ENCODE measurements at regions not wholly inside any gene's neighbourhood (a gene's known extent, or its start where the extent isn't known, plus 50 kb on each side); places are given as distances from the start of the nearest gene placed in this dataset.
"Not testable (repeated sequence)": the region's sequence is repeated elsewhere in the genome, so short reads cannot be mapped to it uniquely, and the experiment has no call there.

DNA sequence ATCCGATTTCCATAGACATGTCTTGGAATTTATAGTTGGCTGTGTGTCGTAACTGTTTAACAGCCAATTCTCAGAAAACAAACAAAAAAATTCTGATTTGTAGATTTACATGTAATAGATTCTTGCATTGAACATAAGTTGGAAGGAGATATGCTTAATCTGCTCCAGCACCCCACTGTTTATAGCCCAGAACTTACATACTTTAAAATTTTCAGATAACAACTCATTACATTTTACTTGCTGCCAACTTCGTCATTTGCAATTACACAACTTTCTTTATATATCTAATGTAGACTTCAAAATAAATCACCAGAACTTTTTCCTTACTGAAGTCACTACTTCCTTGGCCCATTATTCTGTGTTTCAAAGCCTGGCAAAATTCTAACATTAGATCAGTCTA, 472.3 kb upstream of the EYS start:
- no peaks in the 10 kb centered on the region for H3K9me3 ChIP-seq (ENCODE audit: control insufficient read depth, low read length, poor library complexity, severe bottlenecking)
- H3K4me3 Mint-ChIP-seq: no peak overlapping the region

DNA sequence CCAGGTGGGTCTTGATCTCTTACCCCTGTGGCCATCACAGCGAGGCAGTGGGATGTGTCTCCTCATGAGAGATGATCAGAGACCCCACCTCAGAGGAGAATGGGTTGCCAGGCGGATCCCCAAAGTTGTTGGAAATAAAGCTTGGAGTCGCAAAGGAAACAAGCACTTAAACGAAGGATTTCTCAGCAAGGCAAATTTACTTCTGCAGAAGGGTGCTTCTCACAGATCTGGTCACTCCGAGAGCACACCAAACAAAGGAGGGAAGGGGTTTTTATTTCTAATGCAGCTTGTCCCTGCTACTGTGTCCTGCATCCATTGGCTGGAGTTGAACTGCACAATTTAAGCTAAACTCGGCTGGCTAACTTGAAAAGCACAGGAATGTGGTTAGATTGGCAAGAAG, 466.6 kb upstream of the EYS start:
- Mint-ChIP-seq H3K27me3 (no peaks in the 10 kb centered on the region), H3K4me3 (no peak overlapping the region), H3K27ac (no peak overlapping the region), H3K4me1 (no peaks in the 10 kb centered on the region), H3K36me3 (ENCODE audit: low read depth) (no peaks in the 10 kb centered on the region)
- no peaks in the 10 kb centered on the region for H3K9me3 ChIP-seq (ENCODE audit: control insufficient read depth, low read length, poor library complexity, severe bottlenecking)
- DNase-seq (no peak), ATAC-seq (no peak)

More for the DNA sequence above, 472.3 kb upstream of the EYS start:
- DNase-seq (no peak), ATAC-seq (no peak)
- H3K27me3 Mint-ChIP-seq: no peaks in the 10 kb centered on the region
- no peak overlapping the region for H3K27ac Mint-ChIP-seq
- H3K4me1 Mint-ChIP-seq: no peaks in the 10 kb centered on the region
- no peaks in the 10 kb centered on the region for H3K36me3 Mint-ChIP-seq (ENCODE audit: low read depth)

DNA sequence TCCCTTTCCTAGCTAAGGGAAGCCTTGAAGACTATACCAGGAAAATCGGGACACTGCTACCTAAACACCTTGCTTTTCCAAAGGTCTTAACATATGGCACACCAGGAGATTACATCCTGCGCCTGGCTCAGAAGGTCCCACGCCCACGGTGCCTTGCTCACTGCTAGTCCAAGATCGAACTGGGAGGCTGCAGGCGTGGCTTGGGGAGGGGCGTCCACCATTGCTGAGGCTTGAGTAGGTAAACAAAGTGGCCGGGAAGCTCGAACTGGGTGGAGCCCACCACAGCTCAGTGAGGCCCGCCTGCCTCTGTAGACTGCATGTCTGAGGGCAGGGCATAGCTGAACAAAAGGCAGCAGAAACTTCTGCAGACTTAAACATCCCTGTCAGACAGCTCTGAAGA, 459.7 kb upstream of the EYS start:
- not testable (repeated sequence) for H3K36me3 Mint-ChIP-seq (ENCODE audit: low read depth); H3K4me1 Mint-ChIP-seq; ATAC-seq; H3K27me3 Mint-ChIP-seq; H3K27ac Mint-ChIP-seq; H3K9me3 ChIP-seq (ENCODE audit: control insufficient read depth, low read length, poor library complexity, severe bottlenecking); DNase-seq; H3K4me3 Mint-ChIP-seq

DNA sequence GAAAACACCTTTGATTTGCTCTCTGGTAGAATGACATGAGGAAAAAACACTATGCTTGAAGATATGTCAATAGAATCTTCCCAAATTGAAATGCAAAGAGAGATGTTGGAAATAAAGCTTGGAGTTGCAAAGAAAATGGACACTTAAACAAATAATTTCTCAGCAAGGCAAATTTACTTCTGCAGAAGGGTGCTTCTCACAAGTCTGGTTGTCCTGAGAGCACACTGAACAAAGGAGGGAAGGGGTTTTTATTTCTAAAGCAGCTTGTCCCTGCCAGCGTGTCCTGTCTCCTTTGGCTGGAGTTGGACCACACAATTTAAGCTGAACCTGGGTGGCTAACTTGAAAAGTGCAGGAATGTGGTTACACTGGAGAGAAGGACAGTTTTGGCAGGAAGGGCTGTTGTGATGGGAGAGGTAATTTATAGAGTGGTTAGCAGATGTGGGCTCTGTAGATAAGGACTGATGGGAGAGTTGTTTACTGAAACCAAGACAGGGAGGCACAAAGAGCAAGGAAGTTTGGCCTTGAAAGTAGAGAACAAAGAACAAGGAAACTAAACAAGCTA, 454.6 kb upstream of the EYS start:
- DNase-seq (no peak), ATAC-seq (no peak)
- H3K9me3 ChIP-seq (ENCODE audit: control insufficient read depth, low read length, poor library complexity, severe bottlenecking): peaks cover 4% of the 10 kb centered on the region
- Mint-ChIP-seq H3K27me3 (no peaks in the 10 kb centered on the region), H3K27ac (no peak overlapping the region), H3K4me3 (no peak overlapping the region), H3K4me1 (no peaks in the 10 kb centered on the region), H3K36me3 (ENCODE audit: low read depth) (no peaks in the 10 kb centered on the region)

DNA sequence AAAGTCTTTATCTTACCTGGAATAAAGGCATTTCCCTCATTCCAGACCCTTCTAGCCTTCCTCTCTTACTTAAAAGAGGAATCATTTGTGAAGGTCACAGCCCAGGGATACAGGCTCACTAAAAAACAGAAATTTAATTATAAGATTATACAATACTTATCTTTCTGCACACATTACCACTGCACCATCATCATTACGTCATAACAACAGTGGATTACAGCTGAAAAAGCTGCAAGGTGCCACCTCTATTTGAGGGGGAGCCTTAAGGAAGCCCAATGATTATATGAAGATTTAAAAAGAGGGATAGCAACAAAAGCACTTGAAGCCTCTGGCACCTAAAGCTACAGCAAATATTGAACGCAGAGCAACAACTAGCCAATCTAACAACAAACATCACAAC, 452.9 kb upstream of the EYS start:
- no peak overlapping the region for H3K4me3 Mint-ChIP-seq

DNA sequence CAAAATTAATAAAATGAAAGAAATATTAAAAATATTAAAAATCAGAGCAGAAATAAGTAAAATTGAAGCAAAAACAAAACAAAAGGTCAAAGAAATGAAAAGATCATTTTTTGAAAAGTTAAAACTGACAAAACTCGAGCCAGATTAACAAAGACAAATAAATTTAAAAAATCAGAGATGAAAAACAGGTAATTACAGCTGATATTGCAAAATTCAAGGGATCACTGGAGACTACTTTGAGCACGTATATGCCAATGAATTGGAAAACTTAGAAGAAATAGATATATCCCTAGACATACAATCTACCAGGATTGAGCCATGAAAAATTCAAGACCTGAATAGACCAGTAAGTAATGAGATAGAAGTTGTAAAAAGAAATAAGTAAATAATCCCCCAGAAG, 446.2 kb upstream of the EYS start:
- DNase-seq (no peak), ATAC-seq (no peak)
- H3K9me3 ChIP-seq (ENCODE audit: control insufficient read depth, low read length, poor library complexity, severe bottlenecking): no peaks in the 10 kb centered on the region
- no peaks in the 10 kb centered on the region for H3K27me3 Mint-ChIP-seq
- H3K36me3 Mint-ChIP-seq (ENCODE audit: low read depth): no peaks in the 10 kb centered on the region
- H3K4me3 Mint-ChIP-seq: no peak overlapping the region
- no peaks in the 10 kb centered on the region for H3K4me1 Mint-ChIP-seq
- H3K27ac Mint-ChIP-seq: no peak overlapping the region

More for the DNA sequence above, 452.9 kb upstream of the EYS start:
- Mint-ChIP-seq H3K27me3 (no peaks in the 10 kb centered on the region), H3K27ac (no peak overlapping the region), H3K4me1 (no peaks in the 10 kb centered on the region), H3K36me3 (ENCODE audit: low read depth) (no peaks in the 10 kb centered on the region)
- no peak for DNase-seq
- no peak for ATAC-seq
- peaks cover 4% of the 10 kb centered on the region for H3K9me3 ChIP-seq (ENCODE audit: control insufficient read depth, low read length, poor library complexity, severe bottlenecking)

DNA sequence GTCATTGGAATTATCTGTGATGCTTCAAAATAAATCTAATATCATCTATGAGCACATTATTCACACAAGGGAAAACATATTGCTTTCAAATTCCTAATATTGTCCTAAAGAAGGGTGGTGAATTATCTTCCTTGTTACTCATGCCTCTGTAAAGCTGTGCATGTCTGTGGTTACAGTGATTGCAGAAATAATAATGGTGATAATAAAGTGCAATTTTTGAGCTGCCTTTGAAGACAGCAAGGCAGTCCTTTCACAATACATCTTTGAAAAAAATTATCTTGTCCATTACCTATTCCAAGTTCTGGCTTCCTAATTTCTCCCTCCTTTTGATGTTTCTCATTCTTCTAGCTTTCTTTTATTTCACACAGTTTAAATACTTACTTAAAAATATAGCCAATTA, 442.1 kb upstream of the EYS start:
- H3K36me3 Mint-ChIP-seq (ENCODE audit: low read depth): no peaks in the 10 kb centered on the region
- no peak overlapping the region for H3K27ac Mint-ChIP-seq
- ATAC-seq: no peak
- H3K27me3 Mint-ChIP-seq: no peaks in the 10 kb centered on the region
- DNase-seq: no peak
- H3K4me1 Mint-ChIP-seq: no peaks in the 10 kb centered on the region
- no peak overlapping the region for H3K4me3 Mint-ChIP-seq
- no peaks in the 10 kb centered on the region for H3K9me3 ChIP-seq (ENCODE audit: control insufficient read depth, low read length, poor library complexity, severe bottlenecking)

DNA sequence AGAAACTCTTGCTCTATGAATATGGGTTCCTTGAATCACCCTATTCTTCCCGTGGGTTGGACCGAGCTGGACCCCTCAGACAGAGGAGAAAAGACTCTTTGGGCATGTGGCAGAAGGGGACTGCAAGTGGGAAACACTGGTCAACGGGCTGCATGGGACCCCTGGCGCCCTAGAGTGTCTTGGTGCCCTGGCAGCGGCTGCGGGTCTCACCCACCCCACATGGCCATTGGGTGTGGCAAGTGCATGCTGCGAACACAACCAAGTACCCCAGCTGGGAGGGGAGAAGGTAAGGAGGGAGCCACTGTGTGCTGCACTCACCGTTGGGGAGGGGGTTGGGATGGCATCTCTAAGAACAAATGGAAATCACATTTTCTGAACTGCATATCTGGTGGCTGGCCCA, 438.8 kb upstream of the EYS start:
- no peaks in the 10 kb centered on the region for H3K9me3 ChIP-seq (ENCODE audit: control insufficient read depth, low read length, poor library complexity, severe bottlenecking)
- Mint-ChIP-seq H3K36me3 (ENCODE audit: low read depth) (no peaks in the 10 kb centered on the region), H3K4me3 (no peak overlapping the region), H3K27me3 (no peaks in the 10 kb centered on the region), H3K4me1 (no peaks in the 10 kb centered on the region), H3K27ac (no peak overlapping the region)
- ATAC-seq: no peak
- DNase-seq: no peak

DNA sequence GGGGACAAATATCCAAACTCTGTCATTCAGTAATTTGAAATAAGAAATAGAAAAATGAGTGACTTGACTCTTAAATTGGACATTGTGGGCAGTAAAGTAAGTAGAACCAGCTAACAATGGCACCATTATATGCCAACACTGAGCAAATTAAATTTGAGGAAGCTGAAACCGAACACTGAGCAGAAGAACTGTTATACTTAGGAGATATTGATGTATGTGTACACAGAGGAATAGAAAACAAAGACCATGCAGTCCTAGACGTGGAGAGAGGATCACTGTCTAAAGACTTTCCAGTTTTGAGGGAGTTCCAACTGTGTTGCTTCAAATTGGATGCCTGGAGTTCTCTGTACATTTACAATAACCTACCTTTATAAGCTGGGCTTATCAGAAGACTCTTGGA, 427.0 kb upstream of the EYS start:
- Mint-ChIP-seq H3K36me3 (ENCODE audit: low read depth) (no peaks in the 10 kb centered on the region), H3K4me1 (no peaks in the 10 kb centered on the region), H3K27me3 (no peaks in the 10 kb centered on the region), H3K4me3 (no peak overlapping the region), H3K27ac (no peak overlapping the region)
- DNase-seq (no peak), ATAC-seq (no peak)
- no peaks in the 10 kb centered on the region for H3K9me3 ChIP-seq (ENCODE audit: control insufficient read depth, low read length, poor library complexity, severe bottlenecking)

DNA sequence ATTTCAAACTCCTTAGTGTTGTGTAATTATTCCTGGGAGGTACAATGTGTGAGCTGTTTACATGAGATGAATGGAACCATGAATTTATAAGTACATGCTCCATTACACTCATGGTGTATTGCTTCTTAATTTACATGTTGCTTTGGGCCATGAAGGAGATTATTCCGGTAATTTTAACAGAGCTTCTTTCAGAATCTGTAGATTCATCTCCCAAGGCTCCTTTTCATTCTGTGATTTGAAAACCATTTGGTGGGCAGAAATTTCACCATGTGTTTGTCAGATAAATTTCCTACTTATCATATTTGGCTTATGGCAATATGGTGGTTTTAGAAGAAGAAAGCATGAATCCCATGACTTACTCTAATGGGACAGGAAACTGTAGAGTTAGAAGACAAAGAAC, 421.6 kb upstream of the EYS start:
- no peaks in the 10 kb centered on the region for H3K36me3 Mint-ChIP-seq (ENCODE audit: low read depth)
- no peaks in the 10 kb centered on the region for H3K27me3 Mint-ChIP-seq
- H3K4me3 Mint-ChIP-seq: no peak overlapping the region
- H3K27ac Mint-ChIP-seq: no peak overlapping the region
- H3K4me1 Mint-ChIP-seq: no peaks in the 10 kb centered on the region
- no peak for ATAC-seq
- DNase-seq: no peak
- H3K9me3 ChIP-seq (ENCODE audit: control insufficient read depth, low read length, poor library complexity, severe bottlenecking): no peaks in the 10 kb centered on the region

DNA sequence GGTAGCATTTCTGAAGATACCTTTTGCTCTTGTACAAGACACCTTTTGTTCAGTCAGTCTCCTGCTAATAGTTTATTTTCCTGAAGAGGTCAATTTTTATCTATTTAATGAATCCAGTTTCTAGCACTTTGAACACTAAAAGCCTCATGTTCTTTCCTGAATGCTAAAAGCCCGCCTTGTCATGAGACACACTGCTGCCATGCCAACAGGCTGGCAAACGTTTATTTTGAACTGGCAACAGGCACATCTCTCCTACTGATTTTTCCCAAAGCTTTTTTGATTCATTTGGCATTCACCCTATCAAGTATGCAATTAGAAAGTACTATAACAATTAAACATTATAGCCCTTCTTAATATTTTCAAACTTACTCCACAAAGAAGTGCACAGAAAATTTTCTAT, 421.2 kb upstream of the EYS start:
- Mint-ChIP-seq H3K4me3 (no peak overlapping the region), H3K27ac (no peak overlapping the region), H3K4me1 (no peaks in the 10 kb centered on the region), H3K36me3 (ENCODE audit: low read depth) (no peaks in the 10 kb centered on the region), H3K27me3 (no peaks in the 10 kb centered on the region)
- no peaks in the 10 kb centered on the region for H3K9me3 ChIP-seq (ENCODE audit: control insufficient read depth, low read length, poor library complexity, severe bottlenecking)
- DNase-seq (no peak), ATAC-seq (no peak)

DNA sequence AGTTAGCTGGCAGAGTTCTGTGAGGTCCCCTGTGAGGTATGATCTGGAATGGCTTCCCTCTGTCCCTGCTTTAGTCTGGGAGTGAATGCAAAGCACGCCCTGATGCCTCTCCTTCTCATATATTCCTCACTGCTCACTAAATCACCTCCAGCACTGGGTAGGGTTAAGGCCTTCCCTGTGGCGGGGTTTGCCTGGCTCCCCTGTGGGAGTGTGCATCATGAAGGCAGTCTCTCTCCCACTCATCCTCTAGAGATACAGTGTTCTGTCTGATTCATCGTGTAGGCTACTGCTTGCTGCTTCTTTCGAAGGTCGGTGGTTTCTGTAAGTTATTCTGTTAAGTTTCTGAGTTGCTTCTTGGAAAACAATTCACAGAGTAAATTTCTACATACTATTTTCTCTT, 420.0 kb upstream of the EYS start:
- H3K27me3 Mint-ChIP-seq: no peaks in the 10 kb centered on the region
- no peaks in the 10 kb centered on the region for H3K9me3 ChIP-seq (ENCODE audit: control insufficient read depth, low read length, poor library complexity, severe bottlenecking)
- H3K27ac Mint-ChIP-seq: no peak overlapping the region
- H3K4me1 Mint-ChIP-seq: no peaks in the 10 kb centered on the region
- no peaks in the 10 kb centered on the region for H3K36me3 Mint-ChIP-seq (ENCODE audit: low read depth)
- H3K4me3 Mint-ChIP-seq: no peak overlapping the region
- DNase-seq (no peak), ATAC-seq (no peak)

DNA sequence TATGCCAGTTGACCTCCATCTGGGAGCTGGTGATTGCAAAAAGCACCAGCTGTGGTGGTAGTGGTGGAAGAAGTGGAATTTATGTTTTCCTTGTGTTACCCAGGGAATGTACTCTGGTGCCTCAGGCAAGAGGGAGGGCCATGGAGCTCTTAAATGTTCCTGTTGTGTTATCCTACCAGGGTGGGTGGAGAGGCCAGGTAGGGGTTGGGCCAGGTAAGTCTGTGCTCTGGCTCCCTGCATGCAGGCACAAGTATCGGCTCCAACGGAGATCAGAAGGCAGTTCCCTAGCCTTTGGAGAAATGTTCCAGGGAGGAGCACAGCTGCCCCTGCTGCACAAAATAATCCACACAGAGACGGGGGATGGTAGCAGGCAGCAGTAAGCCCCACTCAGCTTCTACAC, 419.3 kb upstream of the EYS start:
- Mint-ChIP-seq H3K27me3 (no peaks in the 10 kb centered on the region), H3K4me1 (no peaks in the 10 kb centered on the region), H3K36me3 (ENCODE audit: low read depth) (no peaks in the 10 kb centered on the region), H3K4me3 (no peak overlapping the region), H3K27ac (no peak overlapping the region)
- DNase-seq: no peak
- no peaks in the 10 kb centered on the region for H3K9me3 ChIP-seq (ENCODE audit: control insufficient read depth, low read length, poor library complexity, severe bottlenecking)
- ATAC-seq: no peak

DNA sequence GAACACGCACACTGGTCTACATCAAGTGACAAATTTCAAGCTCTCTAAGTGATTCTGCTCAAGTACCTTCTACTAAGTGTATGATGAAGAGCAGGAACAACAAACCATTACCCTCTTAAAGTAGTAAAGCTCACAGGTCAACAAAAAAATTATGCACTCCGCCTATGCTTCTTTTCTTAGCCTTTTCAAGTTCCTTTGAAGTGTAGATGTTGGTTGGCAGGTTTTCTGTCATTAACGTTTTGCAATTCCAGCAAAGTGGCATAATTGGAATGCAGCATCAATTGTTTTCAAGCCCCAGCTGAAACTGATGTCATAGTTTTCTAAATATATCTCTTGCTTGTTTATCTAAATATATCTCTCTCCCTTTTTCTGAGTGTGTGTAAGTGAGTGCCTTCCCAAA, 396.9 kb upstream of the EYS start:
- no peaks in the 10 kb centered on the region for H3K9me3 ChIP-seq (ENCODE audit: control insufficient read depth, low read length, poor library complexity, severe bottlenecking)
- H3K27me3 Mint-ChIP-seq: no peaks in the 10 kb centered on the region
- DNase-seq: no peak
- H3K27ac Mint-ChIP-seq: no peak overlapping the region
- no peak for ATAC-seq
- H3K4me1 Mint-ChIP-seq: no peaks in the 10 kb centered on the region
- no peak overlapping the region for H3K4me3 Mint-ChIP-seq
- H3K36me3 Mint-ChIP-seq (ENCODE audit: low read depth): no peaks in the 10 kb centered on the region

DNA sequence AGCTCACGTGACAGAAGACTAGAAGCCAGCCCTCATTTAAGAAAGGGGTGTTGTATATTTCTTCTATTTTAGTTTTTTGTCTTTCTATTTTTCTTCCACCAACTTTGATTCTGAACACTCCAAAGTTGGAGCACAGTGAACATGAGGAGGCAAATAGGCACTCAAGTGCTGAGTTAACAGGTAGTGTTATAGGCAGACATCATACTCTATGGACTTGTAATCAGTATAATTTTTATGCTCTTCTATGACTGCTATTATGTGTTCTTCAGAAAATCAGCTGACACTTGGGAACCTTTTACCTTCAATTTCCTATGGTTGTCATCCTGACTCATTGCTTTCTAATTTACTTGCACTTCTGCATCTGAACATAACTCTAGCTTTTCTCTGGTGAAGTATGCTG, 396.3 kb upstream of the EYS start:
- H3K9me3 ChIP-seq (ENCODE audit: control insufficient read depth, low read length, poor library complexity, severe bottlenecking): no peaks in the 10 kb centered on the region
- Mint-ChIP-seq H3K4me3 (no peak overlapping the region), H3K27me3 (no peaks in the 10 kb centered on the region), H3K27ac (no peak overlapping the region), H3K36me3 (ENCODE audit: low read depth) (no peaks in the 10 kb centered on the region), H3K4me1 (no peaks in the 10 kb centered on the region)
- DNase-seq (no peak), ATAC-seq (no peak)

All from T-helper 17 cell (primary cell).